ENCODE measurements at regions not wholly inside any gene's neighbourhood (a gene's known extent, or its start where the extent isn't known, plus 50 kb on each side); places are given as distances from the start of the nearest gene placed in this dataset.

GRCh38 chr3:116963802-116964201 is 254.2 kb downstream of the TUSC7 start:
- TF ChIP-seq POLR2A (IDR thresholded peaks at IDR 0.05) (no peak), CTCF (IDR thresholded peaks at IDR 0.05) (no peak)

Data from lower leg skin (tissue), 3 donors.